ENCODE measurements at regions not wholly inside any gene's neighbourhood (a gene's known extent, or its start where the extent isn't known, plus 50 kb on each side); places are given as distances from the start of the nearest gene placed in this dataset.
"Not testable (repeated sequence)": the region's sequence is repeated elsewhere in the genome, so short reads cannot be mapped to it uniquely, and the experiment has no call there.

DNA sequence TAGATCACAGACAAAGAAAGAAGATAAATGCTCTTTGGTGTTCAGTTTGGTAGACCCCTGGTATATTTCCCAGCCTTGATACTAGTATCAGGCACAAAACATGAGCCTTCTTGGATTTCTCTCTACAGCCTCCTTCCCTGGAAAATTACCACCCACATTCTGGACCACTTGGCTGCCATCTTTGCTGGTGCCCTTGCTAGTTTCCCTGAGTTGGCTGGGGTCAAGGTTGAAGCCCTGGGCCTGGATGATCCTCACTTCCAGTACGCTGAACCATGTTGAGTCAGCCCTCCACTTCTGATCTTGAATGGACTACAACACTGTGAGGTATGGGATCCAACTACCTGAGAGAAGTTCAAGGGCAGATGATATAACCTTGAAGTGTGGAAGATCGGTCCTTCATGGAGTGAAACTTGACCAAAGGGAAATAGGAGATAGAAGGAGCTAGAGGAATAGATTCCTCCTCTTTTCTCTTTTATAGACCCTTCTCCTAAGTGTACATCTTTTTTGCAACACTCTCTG is 501.4 kb downstream of the TMEM114 start:
- DNase-seq (no peak), ATAC-seq (replicated peaks) (no peak)
- H3K36me3 Mint-ChIP-seq (ENCODE audit: insufficient read depth), result no peaks in the 10 kb centered on the region
- peaks cover 6 to 18% of the 10 kb centered on the region in 2 donors for H3K9me3 Mint-ChIP-seq
- H3K4me3 Mint-ChIP-seq, result no peak overlapping the region
- no peak overlapping the region for H3K27ac Mint-ChIP-seq
- H3K4me1 Mint-ChIP-seq (ENCODE audit: low read depth in 2 of 2), result no peaks in the 10 kb centered on the region
- H3K27me3 Mint-ChIP-seq, result no peaks in the 10 kb centered on the region

DNA sequence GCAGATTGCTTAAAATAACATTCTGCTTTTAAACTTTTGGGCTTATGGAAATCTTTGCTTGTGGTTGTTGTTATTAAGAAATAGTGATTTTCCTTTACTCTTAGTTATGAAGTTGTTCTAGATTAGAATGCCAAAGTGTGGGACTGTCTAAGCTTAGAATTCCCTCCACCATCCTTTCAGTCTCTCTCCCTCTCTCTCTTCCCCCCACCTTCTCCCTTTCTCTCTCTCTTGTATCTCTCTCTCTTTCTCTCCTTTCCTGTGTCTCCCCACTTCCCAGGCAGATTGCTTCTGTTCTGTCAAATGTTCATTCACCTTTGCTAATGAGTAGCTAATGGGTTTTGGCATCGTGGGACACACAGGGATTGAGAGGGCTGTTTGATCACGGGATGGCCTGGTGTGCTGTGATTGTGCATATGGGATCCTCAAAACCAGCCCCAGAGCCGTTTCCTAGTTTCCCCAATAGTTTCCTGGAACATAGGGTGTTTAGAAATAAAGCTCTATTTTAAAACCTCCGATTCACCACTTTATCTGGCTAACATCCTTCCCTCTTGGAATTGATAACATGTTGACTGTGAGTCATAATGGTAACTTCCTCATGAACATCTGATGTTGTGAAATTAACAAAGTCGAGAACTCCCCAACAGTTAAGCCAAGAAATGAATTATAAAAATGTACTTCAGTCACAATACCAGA is 502.6 kb downstream of the TMEM114 start:
- Mint-ChIP-seq H3K9me3 (peaks cover 6 to 17% of the 10 kb centered on the region in 2 donors), H3K27ac (no peak overlapping the region)

GRCh38 chr16:8087146-8087545 is 503.2 kb downstream of the TMEM114 start:
- no peak for DNase-seq
- Mint-ChIP-seq H3K9me3 (peaks cover 6 to 16% of the 10 kb centered on the region in 2 donors), H3K4me3 (no peak overlapping the region), H3K27me3 (no peaks in the 10 kb centered on the region), H3K27ac (no peak overlapping the region), H3K4me1 (ENCODE audit: low read depth in 2 of 2) (no peaks in the 10 kb centered on the region), H3K36me3 (ENCODE audit: insufficient read depth) (no peaks in the 10 kb centered on the region)
- no peak for ATAC-seq (replicated peaks)

More for the DNA sequence above, 502.6 kb downstream of the TMEM114 start:
- DNase-seq, result no peak
- no peaks in the 10 kb centered on the region for H3K27me3 Mint-ChIP-seq
- no peak overlapping the region for H3K4me3 Mint-ChIP-seq
- H3K4me1 Mint-ChIP-seq (ENCODE audit: low read depth in 2 of 2), result no peaks in the 10 kb centered on the region
- no peaks in the 10 kb centered on the region for H3K36me3 Mint-ChIP-seq (ENCODE audit: insufficient read depth)
- ATAC-seq (replicated peaks), result no peak

DNA sequence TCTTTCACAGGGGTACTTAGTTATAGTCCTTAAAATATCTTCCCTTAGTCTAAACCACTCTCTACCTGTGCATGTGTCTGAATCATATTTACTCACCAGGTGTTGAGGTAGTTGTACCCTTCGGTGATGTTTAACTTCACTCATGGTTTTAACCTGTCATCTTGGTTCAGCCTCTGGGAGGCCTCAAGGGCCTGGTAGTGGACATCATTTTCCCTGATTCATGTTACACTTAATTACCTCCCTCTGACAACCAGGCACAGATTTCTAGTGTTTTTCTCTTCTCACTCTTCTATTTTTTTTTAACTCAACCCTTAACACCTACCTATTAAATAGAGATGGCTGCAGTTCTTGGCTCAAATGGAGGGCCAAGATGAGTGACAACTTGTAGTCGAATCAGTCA is 505.4 kb downstream of the TMEM114 start:
- no peak for ATAC-seq (replicated peaks)
- Mint-ChIP-seq H3K4me3 (no peak overlapping the region), H3K27me3 (no peaks in the 10 kb centered on the region), H3K9me3 (peaks cover 0 to 14% of the 10 kb centered on the region in 2 donors), H3K36me3 (ENCODE audit: insufficient read depth) (no peaks in the 10 kb centered on the region), H3K27ac (no peak overlapping the region), H3K4me1 (ENCODE audit: low read depth in 2 of 2) (no peaks in the 10 kb centered on the region)
- no peak for DNase-seq

GRCh38 chr16:8084302-8084701 is 506.0 kb downstream of the TMEM114 start:
- ATAC-seq (replicated peaks), result no peak
- no peak for DNase-seq
- no peaks in the 10 kb centered on the region for H3K27me3 Mint-ChIP-seq
- no peak overlapping the region for H3K27ac Mint-ChIP-seq
- H3K4me1 Mint-ChIP-seq (ENCODE audit: low read depth in 2 of 2), result no peaks in the 10 kb centered on the region
- H3K36me3 Mint-ChIP-seq (ENCODE audit: insufficient read depth), result no peaks in the 10 kb centered on the region
- H3K4me3 Mint-ChIP-seq, result no peak overlapping the region
- H3K9me3 Mint-ChIP-seq, result peaks cover 0 to 9% of the 10 kb centered on the region in 2 donors

DNA sequence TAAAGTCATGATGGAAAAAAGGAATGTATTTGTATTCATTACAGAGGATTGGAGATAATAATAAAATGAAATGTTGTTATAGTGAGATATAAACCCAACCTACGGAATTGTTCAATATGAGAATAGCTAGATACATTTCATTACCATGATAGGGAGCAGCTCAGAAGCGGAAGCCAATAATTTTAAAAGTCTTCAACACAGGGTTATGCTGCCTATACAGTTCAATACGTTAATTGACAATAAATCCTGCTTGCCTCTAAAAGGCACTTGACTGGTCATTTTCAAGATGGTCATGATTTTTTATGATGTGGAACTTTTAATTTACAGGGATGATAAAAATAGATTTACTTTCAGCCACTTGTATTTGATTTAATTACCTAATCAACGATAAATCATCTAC is 506.8 kb downstream of the TMEM114 start:
- Mint-ChIP-seq H3K4me1 (ENCODE audit: low read depth in 2 of 2) (no peaks in the 10 kb centered on the region), H3K36me3 (ENCODE audit: insufficient read depth) (no peaks in the 10 kb centered on the region), H3K27me3 (no peaks in the 10 kb centered on the region), H3K4me3 (no peak overlapping the region), H3K9me3 (peaks cover 0 to 8% of the 10 kb centered on the region in 2 donors), H3K27ac (no peak overlapping the region)
- ATAC-seq (replicated peaks) (no peak), DNase-seq (no peak)

DNA sequence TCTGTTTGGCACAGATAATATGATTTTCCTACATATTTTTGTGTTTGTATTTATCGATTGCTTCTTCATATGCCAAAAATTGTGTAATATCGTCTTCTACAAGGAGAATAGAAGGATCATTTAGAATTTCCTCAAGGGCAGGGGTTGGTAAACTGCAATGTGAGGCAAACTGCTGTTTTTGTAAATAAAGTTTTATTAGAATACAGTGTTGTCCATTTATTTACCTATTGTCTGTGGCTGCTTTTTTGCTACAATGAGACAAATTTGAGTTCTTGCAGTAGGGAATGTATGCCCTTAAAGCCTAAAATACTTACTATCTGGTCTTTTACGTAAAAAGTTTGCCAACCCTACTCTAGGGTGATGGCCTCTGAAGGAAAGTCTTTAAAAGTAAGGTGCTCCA is 509.5 kb downstream of the TMEM114 start:
- Mint-ChIP-seq H3K27ac (no peak overlapping the region), H3K4me3 (no peak overlapping the region), H3K27me3 (no peaks in the 10 kb centered on the region), H3K4me1 (ENCODE audit: low read depth in 2 of 2) (no peaks in the 10 kb centered on the region), H3K36me3 (ENCODE audit: insufficient read depth) (no peaks in the 10 kb centered on the region), H3K9me3 (peaks cover 0 to 7% of the 10 kb centered on the region in 2 donors)
- no peak for ATAC-seq (replicated peaks)
- no peak for DNase-seq

- H3K27me3 Mint-ChIP-seq, result no peaks in the 10 kb centered on the region
- ATAC-seq (replicated peaks) (no peak), DNase-seq (no peak)
- no peaks in the 10 kb centered on the region for H3K4me1 Mint-ChIP-seq (ENCODE audit: low read depth in 2 of 2)
- no peaks in the 10 kb centered on the region for H3K36me3 Mint-ChIP-seq (ENCODE audit: insufficient read depth)
- no peak overlapping the region for H3K27ac Mint-ChIP-seq
- peaks cover 0 to 12% of the 10 kb centered on the region in 2 donors for H3K9me3 Mint-ChIP-seq
- H3K4me3 Mint-ChIP-seq, result no peak overlapping the region
These were observed 515.0 kb downstream of the TMEM114 start for GRCh38 chr16:8075271-8075670.

GRCh38 chr16:8070506-8070905 is 519.8 kb downstream of the TMEM114 start:
- no peak overlapping the region for H3K27ac Mint-ChIP-seq
- H3K4me3 Mint-ChIP-seq, result no peak overlapping the region
- H3K36me3 Mint-ChIP-seq (ENCODE audit: insufficient read depth), result no peaks in the 10 kb centered on the region
- no peak for DNase-seq
- H3K4me1 Mint-ChIP-seq (ENCODE audit: low read depth in 2 of 2), result no peaks in the 10 kb centered on the region
- no peaks in the 10 kb centered on the region for H3K27me3 Mint-ChIP-seq
- no peak for ATAC-seq (replicated peaks)
- peaks cover 12 to 22% of the 10 kb centered on the region in 2 donors for H3K9me3 Mint-ChIP-seq

DNA sequence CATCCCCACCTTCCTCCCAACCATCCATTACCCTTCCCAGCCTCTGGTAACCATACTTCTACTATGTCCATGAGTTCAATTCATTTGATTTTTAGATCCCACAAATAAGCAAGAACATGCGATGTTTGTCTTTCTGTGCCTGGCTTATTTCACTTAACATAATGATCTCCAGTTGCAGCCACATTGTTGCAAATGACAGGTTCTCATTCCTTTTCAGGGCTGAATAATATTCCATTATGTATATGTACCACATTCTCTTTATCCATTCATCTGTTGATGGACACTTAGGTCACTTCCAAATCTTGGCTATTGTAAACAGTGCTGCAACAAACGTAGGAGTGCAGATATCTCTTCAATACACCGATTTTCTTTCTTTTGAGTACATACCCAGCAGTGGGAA is 522.1 kb downstream of the TMEM114 start:
- H3K4me1 Mint-ChIP-seq (ENCODE audit: low read depth in 2 of 2); H3K27me3 Mint-ChIP-seq; H3K4me3 Mint-ChIP-seq; H3K27ac Mint-ChIP-seq; H3K36me3 Mint-ChIP-seq (ENCODE audit: insufficient read depth); DNase-seq; ATAC-seq (replicated peaks): not testable (repeated sequence)
- peaks cover 16 to 32% of the 10 kb centered on the region in 2 donors for H3K9me3 Mint-ChIP-seq

- Mint-ChIP-seq H3K27ac (no peak overlapping the region), H3K9me3 (peaks cover 10 to 34% of the 10 kb centered on the region in 2 donors), H3K4me1 (ENCODE audit: low read depth in 2 of 2) (no peaks in the 10 kb centered on the region), H3K4me3 (no peak overlapping the region), H3K36me3 (ENCODE audit: insufficient read depth) (no peaks in the 10 kb centered on the region), H3K27me3 (no peaks in the 10 kb centered on the region)
- ATAC-seq (replicated peaks), result no peak
- no peak for DNase-seq
These were observed 527.2 kb downstream of the TMEM114 start for GRCh38 chr16:8063159-8063558.

GRCh38 chr16:8062677-8063076 is 527.6 kb downstream of the TMEM114 start:
- DNase-seq, result no peak
- Mint-ChIP-seq H3K9me3 (peaks cover 10 to 33% of the 10 kb centered on the region in 2 donors), H3K4me3 (no peak overlapping the region), H3K27ac (no peak overlapping the region), H3K4me1 (ENCODE audit: low read depth in 2 of 2) (no peaks in the 10 kb centered on the region), H3K36me3 (ENCODE audit: insufficient read depth) (no peaks in the 10 kb centered on the region), H3K27me3 (no peaks in the 10 kb centered on the region)
- no peak for ATAC-seq (replicated peaks)

DNA sequence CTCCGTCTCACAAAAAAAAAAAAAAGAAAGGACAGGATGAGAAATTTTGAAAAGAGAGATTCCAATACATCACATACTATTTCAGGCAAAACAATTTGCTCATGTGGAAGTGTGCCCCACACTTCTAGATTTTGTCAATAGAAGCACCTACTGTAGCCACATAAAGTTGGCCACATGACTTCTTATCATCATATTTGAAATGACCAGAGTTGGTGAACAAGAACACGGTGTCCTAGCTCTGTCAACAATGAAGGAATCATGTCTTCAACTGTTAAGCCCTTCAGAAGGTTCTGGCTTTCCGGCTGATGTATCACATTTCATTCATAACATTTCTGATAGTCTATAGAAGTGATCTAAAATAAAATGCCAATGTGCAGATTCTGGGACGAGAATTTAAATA is 534.5 kb downstream of the TMEM114 start:
- peaks cover 2 to 15% of the 10 kb centered on the region in 2 donors for H3K9me3 Mint-ChIP-seq
- no peak overlapping the region for H3K4me3 Mint-ChIP-seq
- ATAC-seq (replicated peaks), result no peak
- H3K27me3 Mint-ChIP-seq, result no peaks in the 10 kb centered on the region
- H3K4me1 Mint-ChIP-seq (ENCODE audit: low read depth in 2 of 2), result no peaks in the 10 kb centered on the region
- H3K27ac Mint-ChIP-seq, result no peak overlapping the region
- no peaks in the 10 kb centered on the region for H3K36me3 Mint-ChIP-seq (ENCODE audit: insufficient read depth)
- DNase-seq, result no peak

GRCh38 chr16:8053437-8053836 is 536.9 kb downstream of the TMEM114 start:
- Mint-ChIP-seq H3K4me3 (no peak overlapping the region), H3K27ac (no peak overlapping the region), H3K9me3 (peaks cover 2 to 15% of the 10 kb centered on the region in 2 donors), H3K36me3 (ENCODE audit: insufficient read depth) (no peaks in the 10 kb centered on the region), H3K4me1 (ENCODE audit: low read depth in 2 of 2) (no peaks in the 10 kb centered on the region), H3K27me3 (no peaks in the 10 kb centered on the region)
- no peak for DNase-seq
- no peak for ATAC-seq (replicated peaks)

Data from effector memory CD8-positive, alpha-beta T cell (primary cell).